Panc1 (cell line): ENCODE measurements at regions not wholly inside any gene's neighbourhood (a gene's known extent, or its start where the extent isn't known, plus 50 kb on each side); places are given as distances from the start of the nearest gene placed in this dataset.

Source experiments
- ATAC-seq: fragments of 200-7000 bp; cut with Tn5 transposase; 2 replicates; pipeline ENCODE4 v1.9.1; 2020; ENCODE audit warnings: mild to moderate bottlenecking, moderate library complexity
- BruUV-seq: library from RNA; stranded (reverse); fragments of 400-500 nt; replicated peaks from 2 replicates; lab custom pipeline; 2021; lab: Mats Ljungman, UMichigan
- CTCF ChIA-PET: fragments of 300-600 bp; sonication (Branson Sonifier 250); formaldehyde crosslinking; loops from one replicate; lab custom pipeline; 2022; ENCODE audit warnings: antibody characterized with exemption; lab: Charles Lee
- POLR2A ChIA-PET: fragments of 300-600 bp; sonication (Branson Sonifier 250); formaldehyde crosslinking; loops from one replicate; lab custom pipeline; 2022; ENCODE audit warnings: antibody characterized with exemption; lab: Charles Lee
- DNase-seq: peaks from one replicate; pipeline ENCODE4 v3.0.0-alpha.2; 2010; ENCODE audit warnings: low read depth, low spot score
- H3K27ac ChIP-seq: 2 replicates; pipeline ENCODE4 v1.5.1; 2011; ENCODE audit warnings: mild to moderate bottlenecking, low read length, inconsistent platforms
- H3K27me3 ChIP-seq: fragments of 200-500 bp; sonication (Bioruptor generic); 2 replicates; pipeline ENCODE4 v1.6.0; 2014; ENCODE audit warnings: low read length, inconsistent platforms; ENCODE audit not compliant: control insufficient read depth, insufficient read depth
- H3K36me3 ChIP-seq: fragments of 200-500 bp; sonication (Bioruptor generic); 2 replicates; pipeline ENCODE4 v1.5.1; 2014; ENCODE audit warnings: inconsistent platforms, mild to moderate bottlenecking, low read length, moderate library complexity; ENCODE audit not compliant: control insufficient read depth, insufficient read depth
- H3K4me1 ChIP-seq: 2 replicates; pipeline ENCODE4 v1.5.1; 2011; ENCODE audit warnings: inconsistent platforms, mild to moderate bottlenecking, low read length, moderate library complexity; ENCODE audit not compliant: control insufficient read depth, insufficient read depth
- H3K4me3 ChIP-seq, 2 experiments: 2 replicates each; pipeline ENCODE4 v1.5.1; 2011 to 2012; ENCODE audit warnings: low read depth in 2 of 2, low read length in 2 of 2, mild to moderate bottlenecking in 2 of 2, inconsistent platforms in 1 of 2, moderate library complexity in 1 of 2
- H3K9me3 ChIP-seq: fragments of 200-500 bp; sonication (Bioruptor generic); 2 replicates; pipeline ENCODE4 v1.5.1; 2014; ENCODE audit warnings: low read depth, mild to moderate bottlenecking, inconsistent platforms, low read length, moderate library complexity; ENCODE audit not compliant: control insufficient read depth, insufficient read depth
- POLR2AphosphoS5 ChIP-seq: IDR thresholded peaks from 2 replicates; pipeline ENCODE4 v1.6.1; 2012; ENCODE audit warnings: mild to moderate bottlenecking, low read depth, low read length, moderate library complexity
- SIN3A ChIP-seq: IDR thresholded peaks from 2 replicates; pipeline ENCODE4 v1.6.1; 2012; ENCODE audit warnings: low read depth, mild to moderate bottlenecking, low read length, moderate library complexity, borderline replicate concordance; ENCODE audit not compliant: insufficient read depth
- TCF7L2 ChIP-seq: IDR thresholded peaks from 2 replicates; pipeline ENCODE4 v1.6.1; 2011; ENCODE audit warnings: mild to moderate bottlenecking, low read depth, low read length, inconsistent platforms
- in situ Hi-C: cut with HindIII; loops from 2 replicates; pipeline ENCODE4 v1.10.0; 2016; ENCODE audit warnings: low sequenced_read_pairs, low pct_unique_long_range_greater_than_20kb
- intact Hi-C: fragments of 100-400 bp; cut with micrococcal nuclease; formaldehyde crosslinking; loops from one replicate; pipeline ENCODE4 v1.10.0; 2022; ENCODE audit not compliant: unreplicated experiment
- TF ChIP-seq, protein P1 (sequence below), 2 experiments: IDR thresholded peaks; 2 replicates each; pipeline ENCODE4 v1.6.1; 2011 to 2012; ENCODE audit warnings: low read depth in 2 of 2, control low read depth in 1 of 2, low read length in 1 of 2, mild to moderate bottlenecking in 1 of 2, moderate library complexity in 1 of 2; ENCODE audit not compliant: insufficient read depth in 1 of 2
- TF ChIP-seq, protein P2 (sequence below): fragments of 450-650 bp; IDR thresholded peaks from 2 replicates; pipeline ENCODE4 v1.5.1; 2017; ENCODE audit warnings: mild to moderate bottlenecking

DNA sequence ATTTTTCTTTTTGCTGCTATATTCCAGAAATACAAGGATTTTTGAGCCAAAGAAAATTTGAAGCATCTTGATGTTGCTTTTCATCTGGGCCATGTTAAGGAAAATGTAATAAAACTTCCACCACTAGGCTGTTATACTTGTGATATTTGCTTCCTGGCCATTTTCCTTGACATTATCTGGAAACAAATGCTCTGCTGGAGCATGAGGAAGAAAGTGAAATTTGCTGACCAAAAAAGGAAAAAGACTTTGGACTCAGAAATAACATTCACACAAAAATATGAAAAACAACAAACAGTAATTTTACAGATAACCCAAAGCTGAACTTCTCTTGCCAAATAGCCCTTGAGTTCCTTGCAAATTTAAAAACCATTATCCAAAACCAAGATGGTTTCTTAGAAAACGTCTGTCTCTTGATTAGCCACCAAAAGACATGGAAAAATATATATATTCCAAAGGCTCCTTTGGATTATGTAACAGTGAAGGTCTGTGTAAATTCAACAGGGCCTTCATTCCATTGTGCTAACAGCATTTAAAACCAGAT, 344.5 kb downstream of the LMX1A start:
- TF ChIP-seq, protein P1, sequence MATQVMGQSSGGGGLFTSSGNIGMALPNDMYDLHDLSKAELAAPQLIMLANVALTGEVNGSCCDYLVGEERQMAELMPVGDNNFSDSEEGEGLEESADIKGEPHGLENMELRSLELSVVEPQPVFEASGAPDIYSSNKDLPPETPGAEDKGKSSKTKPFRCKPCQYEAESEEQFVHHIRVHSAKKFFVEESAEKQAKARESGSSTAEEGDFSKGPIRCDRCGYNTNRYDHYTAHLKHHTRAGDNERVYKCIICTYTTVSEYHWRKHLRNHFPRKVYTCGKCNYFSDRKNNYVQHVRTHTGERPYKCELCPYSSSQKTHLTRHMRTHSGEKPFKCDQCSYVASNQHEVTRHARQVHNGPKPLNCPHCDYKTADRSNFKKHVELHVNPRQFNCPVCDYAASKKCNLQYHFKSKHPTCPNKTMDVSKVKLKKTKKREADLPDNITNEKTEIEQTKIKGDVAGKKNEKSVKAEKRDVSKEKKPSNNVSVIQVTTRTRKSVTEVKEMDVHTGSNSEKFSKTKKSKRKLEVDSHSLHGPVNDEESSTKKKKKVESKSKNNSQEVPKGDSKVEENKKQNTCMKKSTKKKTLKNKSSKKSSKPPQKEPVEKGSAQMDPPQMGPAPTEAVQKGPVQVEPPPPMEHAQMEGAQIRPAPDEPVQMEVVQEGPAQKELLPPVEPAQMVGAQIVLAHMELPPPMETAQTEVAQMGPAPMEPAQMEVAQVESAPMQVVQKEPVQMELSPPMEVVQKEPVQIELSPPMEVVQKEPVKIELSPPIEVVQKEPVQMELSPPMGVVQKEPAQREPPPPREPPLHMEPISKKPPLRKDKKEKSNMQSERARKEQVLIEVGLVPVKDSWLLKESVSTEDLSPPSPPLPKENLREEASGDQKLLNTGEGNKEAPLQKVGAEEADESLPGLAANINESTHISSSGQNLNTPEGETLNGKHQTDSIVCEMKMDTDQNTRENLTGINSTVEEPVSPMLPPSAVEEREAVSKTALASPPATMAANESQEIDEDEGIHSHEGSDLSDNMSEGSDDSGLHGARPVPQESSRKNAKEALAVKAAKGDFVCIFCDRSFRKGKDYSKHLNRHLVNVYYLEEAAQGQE (IDR thresholded peaks at IDR 0.05; ENCODE audit: insufficient read depth in 1 of 2, low read depth in 2 of 2, low read length in 1 of 2): no peak
- TF ChIP-seq SIN3A: no peak
- no peak for TF ChIP-seq TCF7L2
- TF ChIP-seq POLR2AphosphoS5: no peak
- TF ChIP-seq, protein P2, sequence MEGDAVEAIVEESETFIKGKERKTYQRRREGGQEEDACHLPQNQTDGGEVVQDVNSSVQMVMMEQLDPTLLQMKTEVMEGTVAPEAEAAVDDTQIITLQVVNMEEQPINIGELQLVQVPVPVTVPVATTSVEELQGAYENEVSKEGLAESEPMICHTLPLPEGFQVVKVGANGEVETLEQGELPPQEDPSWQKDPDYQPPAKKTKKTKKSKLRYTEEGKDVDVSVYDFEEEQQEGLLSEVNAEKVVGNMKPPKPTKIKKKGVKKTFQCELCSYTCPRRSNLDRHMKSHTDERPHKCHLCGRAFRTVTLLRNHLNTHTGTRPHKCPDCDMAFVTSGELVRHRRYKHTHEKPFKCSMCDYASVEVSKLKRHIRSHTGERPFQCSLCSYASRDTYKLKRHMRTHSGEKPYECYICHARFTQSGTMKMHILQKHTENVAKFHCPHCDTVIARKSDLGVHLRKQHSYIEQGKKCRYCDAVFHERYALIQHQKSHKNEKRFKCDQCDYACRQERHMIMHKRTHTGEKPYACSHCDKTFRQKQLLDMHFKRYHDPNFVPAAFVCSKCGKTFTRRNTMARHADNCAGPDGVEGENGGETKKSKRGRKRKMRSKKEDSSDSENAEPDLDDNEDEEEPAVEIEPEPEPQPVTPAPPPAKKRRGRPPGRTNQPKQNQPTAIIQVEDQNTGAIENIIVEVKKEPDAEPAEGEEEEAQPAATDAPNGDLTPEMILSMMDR: no peak
- intact Hi-C loops (no loop called here), in situ Hi-C loops (no loop called here)
- Histone ChIP-seq H3K9me3 (no peaks in the 10 kb centered on the region), H3K27ac (no peak overlapping the region), H3K27me3 (no peaks in the 10 kb centered on the region), H3K4me1 (no peaks in the 10 kb centered on the region), H3K4me3 (no peak overlapping the region), H3K36me3 (no peaks in the 10 kb centered on the region)
- ChIA-PET POLR2A (no interaction called here), CTCF (no interaction called here)
- no peak for ATAC-seq
- DNase-seq: no peak
- BruUV-seq: no TSS peak

DNA sequence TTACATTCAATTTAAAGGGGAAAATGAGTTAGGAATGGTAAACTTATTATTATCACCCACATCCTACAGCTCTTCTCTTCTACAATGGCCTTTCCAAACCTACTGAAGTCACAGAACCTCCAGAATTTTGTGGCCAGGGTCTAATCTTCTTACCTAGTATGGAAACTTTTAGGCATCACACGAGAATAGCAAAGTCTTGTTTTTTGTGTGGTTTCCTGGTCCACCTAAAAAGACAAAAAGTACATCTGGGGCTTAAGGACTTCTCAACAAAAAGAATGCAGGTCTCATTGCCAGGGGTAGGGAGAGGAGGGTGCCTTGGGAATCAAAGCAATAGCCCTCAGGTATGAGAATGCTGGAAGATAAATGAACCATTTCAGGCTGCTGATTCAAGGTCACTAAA, 345.3 kb downstream of the LMX1A start:
- H3K9me3 ChIP-seq: no peaks in the 10 kb centered on the region
- no peak overlapping the region for H3K27ac ChIP-seq
- CTCF ChIA-PET: no interaction called here
- DNase-seq: no peak
- H3K27me3 ChIP-seq: no peaks in the 10 kb centered on the region
- intact Hi-C loops: no loop called here
- no peaks in the 10 kb centered on the region for H3K4me1 ChIP-seq
- H3K36me3 ChIP-seq: no peaks in the 10 kb centered on the region
- POLR2A ChIA-PET: no interaction called here
- in situ Hi-C loops: no loop called here
- no peak for ATAC-seq
- H3K4me3 ChIP-seq: no peak overlapping the region
- BruUV-seq: no TSS peak
- TF ChIP-seq POLR2AphosphoS5 (no peak), TCF7L2 (no peak), SIN3A (no peak)
- TF ChIP-seq, protein P2: no peak
- TF ChIP-seq, protein P1 (IDR thresholded peaks at IDR 0.05; ENCODE audit: insufficient read depth in 1 of 2, low read depth in 2 of 2, low read length in 1 of 2): no peak
